ENCODE measurements at regions not wholly inside any gene's neighbourhood (a gene's known extent, or its start where the extent isn't known, plus 50 kb on each side); places are given as distances from the start of the nearest gene placed in this dataset.

DNA sequence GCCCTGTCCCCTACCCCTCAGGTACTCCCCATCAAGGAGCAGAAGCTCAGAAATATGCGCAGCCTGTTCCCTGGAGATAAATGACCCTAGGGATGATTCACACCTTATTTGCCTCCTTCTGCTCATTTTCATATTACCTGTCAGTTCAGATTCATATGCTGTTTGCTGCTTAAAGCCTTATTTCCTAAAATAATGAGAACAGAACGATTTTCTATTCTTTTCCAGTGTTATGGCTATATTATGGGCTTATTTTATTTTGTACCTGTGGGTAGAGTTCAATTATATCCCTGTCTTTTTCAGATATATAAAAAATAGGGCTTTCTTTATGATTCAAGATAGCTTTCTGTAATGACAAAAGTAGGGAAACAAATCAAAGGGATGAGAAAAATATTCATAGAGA, 224.8 kb downstream of the RPAP3 start:
- TF ChIP-seq, protein P1, sequence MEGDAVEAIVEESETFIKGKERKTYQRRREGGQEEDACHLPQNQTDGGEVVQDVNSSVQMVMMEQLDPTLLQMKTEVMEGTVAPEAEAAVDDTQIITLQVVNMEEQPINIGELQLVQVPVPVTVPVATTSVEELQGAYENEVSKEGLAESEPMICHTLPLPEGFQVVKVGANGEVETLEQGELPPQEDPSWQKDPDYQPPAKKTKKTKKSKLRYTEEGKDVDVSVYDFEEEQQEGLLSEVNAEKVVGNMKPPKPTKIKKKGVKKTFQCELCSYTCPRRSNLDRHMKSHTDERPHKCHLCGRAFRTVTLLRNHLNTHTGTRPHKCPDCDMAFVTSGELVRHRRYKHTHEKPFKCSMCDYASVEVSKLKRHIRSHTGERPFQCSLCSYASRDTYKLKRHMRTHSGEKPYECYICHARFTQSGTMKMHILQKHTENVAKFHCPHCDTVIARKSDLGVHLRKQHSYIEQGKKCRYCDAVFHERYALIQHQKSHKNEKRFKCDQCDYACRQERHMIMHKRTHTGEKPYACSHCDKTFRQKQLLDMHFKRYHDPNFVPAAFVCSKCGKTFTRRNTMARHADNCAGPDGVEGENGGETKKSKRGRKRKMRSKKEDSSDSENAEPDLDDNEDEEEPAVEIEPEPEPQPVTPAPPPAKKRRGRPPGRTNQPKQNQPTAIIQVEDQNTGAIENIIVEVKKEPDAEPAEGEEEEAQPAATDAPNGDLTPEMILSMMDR (IDR thresholded peaks at IDR 0.05) = no peak
- no peak for TF ChIP-seq POLR2A (IDR thresholded peaks at IDR 0.05)
